ENCODE measurements at regions not wholly inside any gene's neighbourhood (a gene's known extent, or its start where the extent isn't known, plus 50 kb on each side); places are given as distances from the start of the nearest gene placed in this dataset.

DNA sequence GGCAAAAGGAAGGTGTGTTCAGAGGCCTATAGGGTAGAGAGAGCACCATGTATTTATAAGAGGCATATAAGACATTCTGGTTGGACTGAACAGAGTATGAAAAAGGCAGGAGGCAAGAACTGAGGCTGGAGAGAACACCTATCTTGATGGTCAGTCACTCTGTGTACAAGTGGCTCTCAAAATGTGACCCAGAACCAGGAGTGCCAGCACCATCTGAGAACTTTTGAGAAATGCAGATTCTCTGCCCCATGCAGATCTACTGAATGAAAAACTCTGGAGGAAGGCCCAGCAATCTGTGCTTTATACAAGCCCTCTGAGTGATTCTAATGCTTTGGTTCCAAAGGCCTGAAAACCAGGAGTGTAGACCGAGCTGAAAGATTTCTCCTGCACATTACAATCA, 324.0 kb upstream of the IL12A start:
- TF ChIP-seq POLR2A (IDR thresholded peaks at IDR 0.05) (no peak), CTCF (IDR thresholded peaks at IDR 0.05) (no peak)

GRCh38 chr3:159667261-159667660, 321.4 kb upstream of the IL12A start:
- 77 to 78% methylated on average over 4 of the region's 4 CpGs for WGBS, 2 donors
- no peaks in the 10 kb centered on the region for H3K27me3 ChIP-seq
- no peak for DNase-seq
- intact Hi-C loops (cut with DNase I): no loop called here
- peaks cover 0 to 6% (median 0%) of the 10 kb centered on the region in 3 donors for H3K9me3 ChIP-seq
- H3K36me3 ChIP-seq: no peaks in the 10 kb centered on the region
- no peaks in the 10 kb centered on the region for H3K4me1 ChIP-seq
- no peak overlapping the region for H3K4me3 ChIP-seq
- TF ChIP-seq POLR2A (IDR thresholded peaks at IDR 0.05): no peak
- no peak for TF ChIP-seq CTCF (IDR thresholded peaks at IDR 0.05)
- H3K27ac ChIP-seq: no peak overlapping the region

More for the DNA sequence above, 324.0 kb upstream of the IL12A start:
- Histone ChIP-seq H3K9me3 (peaks cover 0 to 10% (median 5%) of the 10 kb centered on the region in 3 donors), H3K27me3 (no peaks in the 10 kb centered on the region), H3K36me3 (no peaks in the 10 kb centered on the region), H3K4me3 (no peak overlapping the region), H3K4me1 (no peaks in the 10 kb centered on the region), H3K27ac (no peak overlapping the region)
- 78 to 86% methylated on average over 1 of the region's 1 CpG for WGBS, 2 donors
- no peak for DNase-seq
- intact Hi-C loops (cut with DNase I): no loop called here

DNA sequence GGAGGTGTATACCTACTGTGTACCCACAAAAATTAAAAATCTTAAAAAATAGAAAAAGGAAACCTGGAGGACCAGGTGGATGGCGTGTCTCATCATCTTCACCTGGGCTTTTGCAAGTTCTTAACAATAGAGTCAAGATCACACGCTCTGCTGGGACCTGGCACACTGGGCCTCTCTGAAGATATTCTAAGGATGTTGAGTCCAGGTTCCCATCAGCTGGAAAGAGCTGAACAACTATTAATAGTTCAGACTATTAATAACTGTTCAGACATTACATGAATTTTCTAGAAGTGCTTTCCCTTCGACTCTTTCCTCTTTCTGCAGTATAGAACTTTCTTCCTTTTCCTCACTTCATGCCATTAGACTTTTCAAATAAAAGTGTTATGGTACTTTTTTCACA, 320.2 kb upstream of the IL12A start:
- Histone ChIP-seq H3K27me3 (no peaks in the 10 kb centered on the region), H3K4me3 (no peak overlapping the region), H3K9me3 (no peaks in the 10 kb centered on the region), H3K27ac (no peak overlapping the region), H3K4me1 (no peaks in the 10 kb centered on the region), H3K36me3 (no peaks in the 10 kb centered on the region)
- TF ChIP-seq POLR2A (IDR thresholded peaks at IDR 0.05) (no peak), CTCF (IDR thresholded peaks at IDR 0.05) (no peak)
- intact Hi-C loops (cut with DNase I): no loop called here
- no peak for DNase-seq
- 79 to 85% methylated on average over 3 of the region's 3 CpGs for WGBS, 2 donors

DNA sequence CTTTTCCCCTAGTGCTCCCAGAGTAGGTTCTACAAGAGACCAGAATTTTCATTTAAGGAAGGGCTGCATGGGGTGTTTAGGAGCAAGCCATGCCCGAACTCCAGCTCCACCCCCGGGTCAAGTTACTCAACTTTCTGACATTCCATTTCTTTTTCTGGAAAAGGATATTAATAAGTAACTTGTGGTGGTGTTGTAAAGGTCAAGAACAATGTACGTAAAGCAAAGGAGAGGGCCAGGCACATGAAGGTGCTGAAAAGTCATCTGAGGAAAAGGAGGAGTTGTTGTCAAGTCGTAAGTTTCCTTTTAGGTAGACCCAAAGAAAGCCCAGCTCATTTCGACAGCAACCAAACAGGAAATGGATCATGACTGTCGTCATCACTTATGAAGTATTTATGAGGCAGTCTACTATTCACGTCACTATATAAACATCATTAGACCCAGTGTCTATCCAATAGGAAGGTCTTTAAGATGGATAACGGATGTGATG, 319.6 kb upstream of the IL12A start:
- H3K36me3 ChIP-seq: no peaks in the 10 kb centered on the region
- intact Hi-C loops (cut with DNase I): no loop called here
- H3K27ac ChIP-seq: no peak overlapping the region
- no peaks in the 10 kb centered on the region for H3K4me1 ChIP-seq
- no peaks in the 10 kb centered on the region for H3K27me3 ChIP-seq
- TF ChIP-seq POLR2A (IDR thresholded peaks at IDR 0.05) (no peak), CTCF (IDR thresholded peaks at IDR 0.05) (no peak)
- 54 to 57% methylated on average over 8 of the region's 8 CpGs for WGBS, 2 donors
- DNase-seq: no peak
- H3K4me3 ChIP-seq: no peak overlapping the region
- H3K9me3 ChIP-seq: no peaks in the 10 kb centered on the region

- intact Hi-C loops (cut with DNase I): no loop called here
- Histone ChIP-seq H3K4me1 (no peaks in the 10 kb centered on the region), H3K4me3 (no peak overlapping the region), H3K36me3 (no peaks in the 10 kb centered on the region), H3K27ac (no peak overlapping the region), H3K27me3 (no peaks in the 10 kb centered on the region), H3K9me3 (no peaks in the 10 kb centered on the region)
- WGBS, 2 donors: 48 to 51% methylated on average over 6 of the region's 6 CpGs
- no peak for DNase-seq
- no peak for TF ChIP-seq POLR2A (IDR thresholded peaks at IDR 0.05)
- TF ChIP-seq CTCF (IDR thresholded peaks at IDR 0.05): no peak
Measured at GRCh38 chr3:159669766-159670165, 318.9 kb upstream of the IL12A start.
